NCI-H1694 treated with DMSO at 0.1 percent for 48 hours (cell line): ENCODE measurements at regions not wholly inside any gene's neighbourhood (a gene's known extent, or its start where the extent isn't known, plus 50 kb on each side); places are given as distances from the start of the nearest gene placed in this dataset.

Experiments
- DNase-seq: peaks from one replicate; lab custom pipeline; 2025; lab: John Stamatoyannopoulos, UW

GRCh38 chr1:8084913-8085312 lies 58.8 kb upstream of the ERRFI1 start:
- no peak for DNase-seq

GRCh38 chr1:8083739-8084484 lies 57.8 kb upstream of the ERRFI1 start:
- DNase-seq, result no peak

DNA sequence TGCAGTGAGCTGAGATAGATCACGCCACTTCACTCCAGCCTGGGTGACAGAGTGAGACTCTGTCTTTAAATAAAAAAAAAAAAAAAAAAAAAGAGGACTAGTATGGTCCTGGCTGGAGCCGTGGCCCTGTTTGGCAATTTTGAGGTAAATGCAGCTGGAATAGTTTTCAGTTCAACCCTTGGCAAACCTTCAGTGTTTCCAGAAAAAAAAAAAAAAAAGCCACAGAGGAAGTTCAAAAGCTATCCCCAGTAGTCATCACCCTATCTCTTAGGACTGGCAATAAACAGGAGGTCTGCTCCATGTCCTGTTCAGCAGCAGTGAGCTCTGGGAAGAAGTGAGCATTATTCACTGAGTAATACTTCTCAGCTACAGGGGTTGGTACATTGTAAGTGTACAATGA lies 56.8 kb upstream of the ERRFI1 start:
- DNase-seq, result no peak

DNA sequence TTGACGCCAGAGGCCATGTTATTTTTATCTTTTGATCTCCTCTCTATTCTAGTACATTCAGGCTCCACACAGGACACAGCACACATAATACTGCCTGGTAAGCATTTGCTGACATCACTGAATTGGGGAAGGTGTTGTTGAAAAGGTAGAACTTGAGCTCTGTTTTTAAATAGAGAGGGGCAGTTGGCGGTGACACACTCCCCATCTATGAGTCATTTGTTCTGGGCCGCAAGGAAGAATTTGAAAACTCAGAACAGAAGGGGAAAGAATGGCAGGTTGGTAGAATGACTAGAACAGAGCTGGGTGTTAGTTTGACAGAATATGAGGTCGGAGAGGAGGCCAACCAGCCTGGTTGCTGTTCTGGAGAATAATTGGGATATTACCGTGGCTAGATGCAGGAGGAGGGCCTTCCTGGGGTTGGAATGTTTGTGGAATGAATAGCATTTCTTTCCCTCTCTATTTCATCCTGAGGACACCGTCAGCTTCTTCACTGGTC lies 52.1 kb upstream of the ERRFI1 start:
- no peak for DNase-seq

GRCh38 chr1:8077602-8078001 lies 51.5 kb upstream of the ERRFI1 start:
- DNase-seq, result no peak

DNA sequence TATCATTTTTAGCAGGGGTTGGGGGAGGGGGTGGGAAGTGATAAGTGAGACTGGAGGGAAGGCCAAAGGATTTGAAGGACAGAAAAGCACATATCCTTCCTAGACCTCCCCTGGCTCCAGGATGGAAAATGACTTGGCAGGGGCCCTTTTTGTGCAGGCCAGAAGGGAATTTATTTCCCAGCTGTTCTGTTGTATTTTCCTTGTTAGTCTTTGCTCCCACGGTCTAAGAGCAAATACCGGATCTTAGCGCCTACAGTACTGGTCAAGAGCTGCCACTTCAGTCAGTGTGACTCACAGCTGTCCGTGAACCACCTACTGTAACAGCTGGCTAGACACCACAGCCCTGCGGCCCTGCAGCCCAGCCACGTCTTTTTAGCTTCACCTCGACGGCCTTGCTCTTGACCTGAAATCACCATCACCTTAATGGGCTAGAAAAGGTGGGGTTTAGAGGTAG lies 51.0 kb upstream of the ERRFI1 start:
- no peak for DNase-seq

- DNase-seq, result no peak
These were observed 50.1 kb upstream of the ERRFI1 start for GRCh38 chr1:8076176-8076575.
